ENCODE measurements at regions not wholly inside any gene's neighbourhood (a gene's known extent, or its start where the extent isn't known, plus 50 kb on each side); places are given as distances from the start of the nearest gene placed in this dataset.

GRCh38 chr1:69401879-69402278 is 165.8 kb upstream of the LRRC7 start:
- WGBS, 2 experiments (ENCODE audit: insufficient coverage in 1 of 2, insufficient read length in 1 of 2), result 90 to 95% methylated on average over 3 of the region's 3 CpGs

GRCh38 chr1:69403756-69404320 is 163.9 kb upstream of the LRRC7 start:
- Histone ChIP-seq H3K36me3 (ENCODE audit: control insufficient read depth, insufficient read depth, low read length) (no peaks in the 10 kb centered on the region), H3K4me3 (ENCODE audit: low read length) (no peak overlapping the region), H3K27ac (ENCODE audit: low read depth, low read length) (no peak overlapping the region), H3K9me3 (ENCODE audit: control insufficient read depth, low read length) (no peaks in the 10 kb centered on the region), H3K4me1 (ENCODE audit: control insufficient read depth, insufficient read depth, low read length) (no peaks in the 10 kb centered on the region), H3K27me3 (ENCODE audit: control insufficient read depth, insufficient read depth, low read length, poor library complexity, severe bottlenecking) (peaks cover 15% of the 10 kb centered on the region), H3K9ac (ENCODE audit: extremely low read depth, low read length, poor library complexity, severe bottlenecking) (no peak overlapping the region)
- no peak for TF ChIP-seq CTCF (conservative IDR thresholded peaks at IDR 0.05)
- Mint-ChIP-seq H3K27me3 (ENCODE audit: insufficient read depth) (peaks cover 57% of the 10 kb centered on the region), H3K27ac (no peak overlapping the region), H3K9me3 (no peaks in the 10 kb centered on the region), H3K4me1 (peaks cover 4% of the 10 kb centered on the region), H3K4me3 (no peak overlapping the region), H3K36me3 (ENCODE audit: low read depth) (no peaks in the 10 kb centered on the region)
- 92 to 100% methylated on average over 2 to 3 of the region's 3 CpGs for WGBS, 2 experiments (ENCODE audit: insufficient coverage in 1 of 2, insufficient read length in 1 of 2)
- DNase-seq, result peak; percentile 25

More at GRCh38 chr1:69401879-69402278, 165.8 kb upstream of the LRRC7 start:
- no peaks in the 10 kb centered on the region for H3K4me1 ChIP-seq (ENCODE audit: control insufficient read depth, insufficient read depth, low read length)
- TF ChIP-seq CTCF (conservative IDR thresholded peaks at IDR 0.05), result no peak
- no peak overlapping the region for H3K4me3 ChIP-seq (ENCODE audit: low read length)
- no peak overlapping the region for H3K9ac ChIP-seq (ENCODE audit: extremely low read depth, low read length, poor library complexity, severe bottlenecking)
- Mint-ChIP-seq H3K27ac (no peak overlapping the region), H3K4me1 (peaks cover 4% of the 10 kb centered on the region), H3K9me3 (no peaks in the 10 kb centered on the region), H3K36me3 (ENCODE audit: low read depth) (no peaks in the 10 kb centered on the region), H3K27me3 (ENCODE audit: insufficient read depth) (peaks cover 37% of the 10 kb centered on the region), H3K4me3 (no peak overlapping the region)
- no peaks in the 10 kb centered on the region for H3K36me3 ChIP-seq (ENCODE audit: control insufficient read depth, insufficient read depth, low read length)
- H3K27me3 ChIP-seq (ENCODE audit: control insufficient read depth, insufficient read depth, low read length, poor library complexity, severe bottlenecking), result peaks cover 15% of the 10 kb centered on the region
- no peak for DNase-seq
- no peaks in the 10 kb centered on the region for H3K9me3 ChIP-seq (ENCODE audit: control insufficient read depth, low read length)
- no peak overlapping the region for H3K27ac ChIP-seq (ENCODE audit: low read depth, low read length)

- Histone ChIP-seq H3K9ac (ENCODE audit: extremely low read depth, low read length, poor library complexity, severe bottlenecking) (no peak overlapping the region), H3K4me3 (ENCODE audit: low read length) (no peak overlapping the region), H3K36me3 (ENCODE audit: control insufficient read depth, insufficient read depth, low read length) (no peaks in the 10 kb centered on the region), H3K27me3 (ENCODE audit: control insufficient read depth, insufficient read depth, low read length, poor library complexity, severe bottlenecking) (peaks cover 15% of the 10 kb centered on the region), H3K27ac (ENCODE audit: low read depth, low read length) (no peak overlapping the region), H3K4me1 (ENCODE audit: control insufficient read depth, insufficient read depth, low read length) (no peaks in the 10 kb centered on the region), H3K9me3 (ENCODE audit: control insufficient read depth, low read length) (no peaks in the 10 kb centered on the region)
- H3K36me3 Mint-ChIP-seq (ENCODE audit: low read depth), result no peaks in the 10 kb centered on the region
- H3K4me1 Mint-ChIP-seq, result peaks cover 4% of the 10 kb centered on the region
- no peak for DNase-seq
- H3K27me3 Mint-ChIP-seq (ENCODE audit: insufficient read depth), result peaks cover 61% of the 10 kb centered on the region
- WGBS, 2 experiments (ENCODE audit: insufficient coverage in 1 of 2, insufficient read length in 1 of 2), result 86 to 90% methylated on average over 1 of the region's 1 CpG
- no peak for TF ChIP-seq CTCF (conservative IDR thresholded peaks at IDR 0.05)
- no peak overlapping the region for H3K27ac Mint-ChIP-seq
- no peak overlapping the region for H3K4me3 Mint-ChIP-seq
- no peaks in the 10 kb centered on the region for H3K9me3 Mint-ChIP-seq
Measured at GRCh38 chr1:69404486-69404885, 163.2 kb upstream of the LRRC7 start.

All from endodermal cell (in vitro differentiated cells).